ENCODE measurements at regions not wholly inside any gene's neighbourhood (a gene's known extent, or its start where the extent isn't known, plus 50 kb on each side); places are given as distances from the start of the nearest gene placed in this dataset.

DNA sequence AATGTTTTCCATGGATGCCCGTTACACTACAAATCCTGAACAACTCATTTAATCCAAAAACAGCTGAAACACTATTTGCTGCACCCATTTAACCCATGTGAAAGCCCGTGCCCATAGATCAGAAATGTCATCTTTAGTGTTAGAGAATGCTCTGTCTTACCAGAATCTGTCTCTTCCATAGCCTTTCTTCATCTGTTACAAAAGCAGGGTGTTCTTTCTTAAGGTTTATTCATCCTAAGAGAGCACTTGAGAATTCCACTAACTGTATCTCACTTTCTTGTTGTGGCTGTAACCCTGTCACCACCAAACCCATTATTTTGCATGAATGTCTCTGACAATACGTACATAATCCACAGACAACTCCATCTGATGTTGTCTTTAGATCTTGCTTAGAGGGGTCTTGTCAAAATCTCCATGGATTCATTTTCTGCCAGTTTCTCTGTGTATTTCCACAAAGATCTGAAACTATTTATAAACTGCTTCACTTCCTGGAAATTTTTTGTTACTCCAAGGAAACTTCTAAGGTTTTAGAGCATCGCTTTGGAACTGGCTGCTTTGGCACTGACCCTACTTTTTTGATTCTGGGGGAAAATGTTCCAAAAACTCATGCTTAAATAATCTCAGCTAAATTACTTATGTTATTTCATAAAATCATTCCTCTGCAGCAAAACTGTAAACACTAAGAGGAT is 167.8 kb upstream of the CCDC54 start:
- no peak overlapping the region for H3K4me3 ChIP-seq (ENCODE audit: low read depth in 1 of 2, low read length in 2 of 2)

DNA sequence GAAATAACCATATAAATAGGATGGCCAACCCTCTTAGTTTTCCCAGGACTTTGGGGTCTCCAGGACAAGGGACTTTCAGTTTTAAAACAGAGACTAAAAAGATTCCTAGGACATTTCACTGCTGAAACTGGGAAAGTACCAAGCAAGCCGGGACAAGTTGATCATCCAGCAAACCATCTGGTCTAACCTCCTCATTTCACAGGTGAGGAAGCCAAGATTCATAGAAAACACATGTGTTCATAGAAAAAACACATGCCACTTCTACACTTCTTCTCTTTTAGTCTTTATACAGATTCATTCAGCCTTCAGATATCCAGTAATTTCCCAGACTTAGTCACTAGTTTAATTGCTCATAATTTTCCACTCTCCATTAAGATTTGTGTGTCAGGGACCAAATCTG is 165.6 kb upstream of the CCDC54 start:
- no peaks in the 10 kb centered on the region for H4K20me1 ChIP-seq (ENCODE audit: insufficient read depth, low read length)
- no peaks in the 10 kb centered on the region for H3K27me3 ChIP-seq (ENCODE audit: insufficient read depth, low read length, poor library complexity)
- TF ChIP-seq, protein P1, sequence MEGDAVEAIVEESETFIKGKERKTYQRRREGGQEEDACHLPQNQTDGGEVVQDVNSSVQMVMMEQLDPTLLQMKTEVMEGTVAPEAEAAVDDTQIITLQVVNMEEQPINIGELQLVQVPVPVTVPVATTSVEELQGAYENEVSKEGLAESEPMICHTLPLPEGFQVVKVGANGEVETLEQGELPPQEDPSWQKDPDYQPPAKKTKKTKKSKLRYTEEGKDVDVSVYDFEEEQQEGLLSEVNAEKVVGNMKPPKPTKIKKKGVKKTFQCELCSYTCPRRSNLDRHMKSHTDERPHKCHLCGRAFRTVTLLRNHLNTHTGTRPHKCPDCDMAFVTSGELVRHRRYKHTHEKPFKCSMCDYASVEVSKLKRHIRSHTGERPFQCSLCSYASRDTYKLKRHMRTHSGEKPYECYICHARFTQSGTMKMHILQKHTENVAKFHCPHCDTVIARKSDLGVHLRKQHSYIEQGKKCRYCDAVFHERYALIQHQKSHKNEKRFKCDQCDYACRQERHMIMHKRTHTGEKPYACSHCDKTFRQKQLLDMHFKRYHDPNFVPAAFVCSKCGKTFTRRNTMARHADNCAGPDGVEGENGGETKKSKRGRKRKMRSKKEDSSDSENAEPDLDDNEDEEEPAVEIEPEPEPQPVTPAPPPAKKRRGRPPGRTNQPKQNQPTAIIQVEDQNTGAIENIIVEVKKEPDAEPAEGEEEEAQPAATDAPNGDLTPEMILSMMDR (IDR thresholded peaks at IDR 0.05; ENCODE audit: borderline replicate concordance, extremely low read depth, low read length, poor library complexity, severe bottlenecking) = no peak
- no peak for TF ChIP-seq EZH2 (IDR thresholded peaks at IDR 0.05; ENCODE audit: borderline replicate concordance, low read depth, low read length, severe bottlenecking)
- ATAC-seq (ENCODE audit: insufficient read depth, low read depth) (no peak), DNase-seq (no peak)
- no peak overlapping the region for H3K4me2 ChIP-seq (ENCODE audit: insufficient read depth, low read length)
- no peak overlapping the region for H3K4me3 ChIP-seq (ENCODE audit: low read depth in 1 of 2, low read length in 2 of 2)
- no peak overlapping the region for H3K27ac ChIP-seq (ENCODE audit: low read length)
- H3K9me3 ChIP-seq (ENCODE audit: insufficient read depth, low read length, severe bottlenecking) = no peaks in the 10 kb centered on the region
- H2AFZ ChIP-seq (ENCODE audit: low read depth, low read length) = no peak overlapping the region
- no peaks in the 10 kb centered on the region for H3K79me2 ChIP-seq (ENCODE audit: insufficient read depth, low read length)
- no peaks in the 10 kb centered on the region for H3K4me1 ChIP-seq (ENCODE audit: insufficient read depth, low read length)
- H3K36me3 ChIP-seq (ENCODE audit: insufficient read depth, low read length) = no peaks in the 10 kb centered on the region
- H3K9ac ChIP-seq (ENCODE audit: low read depth, low read length) = no peak overlapping the region

More for the DNA sequence above, 167.8 kb upstream of the CCDC54 start:
- H3K9ac ChIP-seq (ENCODE audit: low read depth, low read length) = no peak overlapping the region
- no peaks in the 10 kb centered on the region for H3K27me3 ChIP-seq (ENCODE audit: insufficient read depth, low read length, poor library complexity)
- ATAC-seq (ENCODE audit: insufficient read depth, low read depth) = no peak
- no peaks in the 10 kb centered on the region for H3K36me3 ChIP-seq (ENCODE audit: insufficient read depth, low read length)
- no peak for DNase-seq
- no peak overlapping the region for H3K4me2 ChIP-seq (ENCODE audit: insufficient read depth, low read length)
- no peaks in the 10 kb centered on the region for H4K20me1 ChIP-seq (ENCODE audit: insufficient read depth, low read length)
- no peak for TF ChIP-seq EZH2 (IDR thresholded peaks at IDR 0.05; ENCODE audit: borderline replicate concordance, low read depth, low read length, severe bottlenecking)
- TF ChIP-seq, protein P1 (IDR thresholded peaks at IDR 0.05; ENCODE audit: borderline replicate concordance, extremely low read depth, low read length, poor library complexity, severe bottlenecking) = no peak
- H3K27ac ChIP-seq (ENCODE audit: low read length) = no peak overlapping the region
- no peaks in the 10 kb centered on the region for H3K4me1 ChIP-seq (ENCODE audit: insufficient read depth, low read length)
- H3K79me2 ChIP-seq (ENCODE audit: insufficient read depth, low read length) = no peaks in the 10 kb centered on the region
- H3K9me3 ChIP-seq (ENCODE audit: insufficient read depth, low read length, severe bottlenecking) = no peaks in the 10 kb centered on the region
- no peak overlapping the region for H2AFZ ChIP-seq (ENCODE audit: low read depth, low read length)

DNA sequence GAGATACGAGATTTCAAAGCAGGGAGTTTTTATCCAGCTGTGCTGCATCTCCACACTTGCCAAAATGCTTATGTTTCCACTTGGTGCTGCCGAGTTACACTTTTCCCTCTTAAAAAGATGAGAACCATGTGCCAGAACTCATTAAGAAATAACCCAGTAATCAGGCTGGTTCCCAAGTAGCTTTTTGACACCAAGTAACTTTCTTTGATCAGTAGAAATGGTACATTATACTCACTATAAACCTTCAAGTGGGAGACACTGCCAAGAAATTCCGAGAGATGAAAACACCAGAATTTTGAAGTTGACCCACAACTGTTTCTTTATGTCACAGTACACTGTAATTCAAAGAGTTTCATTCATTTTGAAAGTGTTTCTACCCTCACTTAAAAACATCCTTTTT is 164.6 kb upstream of the CCDC54 start:
- Histone ChIP-seq H3K4me2 (ENCODE audit: insufficient read depth, low read length) (no peak overlapping the region), H3K4me1 (ENCODE audit: insufficient read depth, low read length) (no peaks in the 10 kb centered on the region), H2AFZ (ENCODE audit: low read depth, low read length) (no peak overlapping the region), H3K36me3 (ENCODE audit: insufficient read depth, low read length) (no peaks in the 10 kb centered on the region), H3K27me3 (ENCODE audit: insufficient read depth, low read length, poor library complexity) (no peaks in the 10 kb centered on the region), H3K9me3 (ENCODE audit: insufficient read depth, low read length, severe bottlenecking) (no peaks in the 10 kb centered on the region), H3K79me2 (ENCODE audit: insufficient read depth, low read length) (no peaks in the 10 kb centered on the region), H3K9ac (ENCODE audit: low read depth, low read length) (no peak overlapping the region), H3K4me3 (ENCODE audit: low read depth in 1 of 2, low read length in 2 of 2) (no peak overlapping the region), H3K27ac (ENCODE audit: low read length) (no peak overlapping the region), H4K20me1 (ENCODE audit: insufficient read depth, low read length) (no peaks in the 10 kb centered on the region)
- ATAC-seq (ENCODE audit: insufficient read depth, low read depth) (no peak), DNase-seq (no peak)
- no peak for TF ChIP-seq EZH2 (IDR thresholded peaks at IDR 0.05; ENCODE audit: borderline replicate concordance, low read depth, low read length, severe bottlenecking)
- TF ChIP-seq, protein P1 (IDR thresholded peaks at IDR 0.05; ENCODE audit: borderline replicate concordance, extremely low read depth, low read length, poor library complexity, severe bottlenecking) = no peak
